ENCODE measurements at regions not wholly inside any gene's neighbourhood (a gene's known extent, or its start where the extent isn't known, plus 50 kb on each side); places are given as distances from the start of the nearest gene placed in this dataset.

- DNase-seq: no peak
These were observed 1832.8 kb upstream of the PRR20A start for GRCh38 chr13:55307909-55308308.

GRCh38 chr13:55341891-55342290 is 1798.8 kb upstream of the PRR20A start:
- DNase-seq: no peak

GRCh38 chr13:55345224-55345623 is 1795.5 kb upstream of the PRR20A start:
- no peak for DNase-seq

GRCh38 chr13:55347528-55347927 is 1793.2 kb upstream of the PRR20A start:
- no peak for DNase-seq

DNA sequence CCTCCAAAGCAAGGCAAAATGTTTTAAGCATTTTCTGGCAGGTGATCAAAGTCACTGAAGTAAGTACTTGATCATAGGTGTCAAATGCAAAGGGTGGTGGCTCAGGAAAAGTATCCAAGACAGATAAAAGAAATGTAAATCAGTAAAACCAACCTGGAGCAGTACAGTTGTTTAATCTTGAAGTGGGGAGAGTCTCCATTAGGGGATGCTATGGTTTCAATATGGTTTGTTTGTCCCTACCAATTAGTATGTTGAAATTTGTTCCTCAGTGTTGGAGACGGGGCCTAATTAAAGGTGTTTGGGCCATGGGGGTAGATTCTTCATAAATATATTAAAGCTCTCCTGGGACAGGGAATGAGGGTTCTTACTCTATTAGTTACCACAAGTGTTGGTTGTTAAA is 1781.7 kb upstream of the PRR20A start:
- DNase-seq: no peak

- no peak for DNase-seq
These were observed 1779.6 kb upstream of the PRR20A start for GRCh38 chr13:55361141-55361540.

DNA sequence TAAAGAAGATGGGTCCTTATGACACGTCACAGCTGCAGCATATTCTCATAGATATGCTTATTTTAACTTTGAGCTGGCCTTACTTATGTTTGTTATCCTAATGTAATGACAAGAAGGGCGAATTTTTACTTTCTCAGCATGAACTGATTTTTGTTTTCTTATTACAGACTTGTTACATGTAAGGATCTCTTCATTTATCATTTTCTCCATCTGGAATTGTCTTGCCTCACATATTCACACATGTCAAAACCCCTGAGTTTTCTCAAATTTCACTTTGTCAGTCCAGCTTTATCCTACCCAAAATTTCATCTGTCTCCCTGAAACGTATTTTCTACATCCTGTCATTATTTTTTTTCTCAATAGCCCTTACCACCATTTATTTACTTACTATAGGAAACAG is 1774.0 kb upstream of the PRR20A start:
- DNase-seq: no peak

DNA sequence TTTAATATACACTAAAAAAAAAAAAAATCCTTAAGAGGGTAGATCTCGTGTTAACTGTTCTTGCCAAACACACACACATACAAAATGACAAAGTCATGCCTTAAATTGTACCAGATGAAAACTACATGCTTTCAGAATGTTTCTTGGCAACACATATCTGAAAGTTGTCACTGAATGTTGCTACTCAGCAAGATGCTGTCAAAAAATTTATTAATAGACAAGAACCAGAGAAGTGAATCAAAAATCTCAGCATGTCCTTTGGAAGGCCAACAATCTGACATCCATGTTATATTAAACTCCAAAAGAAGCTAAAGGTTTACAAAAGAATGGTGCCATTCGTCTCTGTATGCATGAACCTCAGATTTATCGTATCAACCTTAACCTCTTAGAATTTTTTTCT is 1746.2 kb upstream of the PRR20A start:
- no peak for DNase-seq

DNA sequence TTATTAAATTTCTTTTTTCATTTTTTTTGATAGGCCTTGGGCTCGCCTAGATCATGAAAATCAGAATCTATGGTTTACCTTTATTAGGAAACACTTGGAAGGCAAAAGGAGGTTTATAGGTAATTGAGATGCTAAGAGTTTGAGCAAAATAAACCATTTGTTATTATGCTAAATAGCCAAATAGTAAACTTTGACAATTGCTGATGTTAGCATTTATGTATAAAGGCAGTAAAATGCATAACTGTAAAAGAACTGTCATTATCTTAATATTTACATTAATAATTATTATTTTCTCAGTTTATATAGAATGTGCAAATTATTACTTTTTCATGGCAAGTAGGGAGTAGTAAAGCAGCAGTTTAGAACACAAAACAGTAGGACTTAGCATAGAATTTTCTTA is 1737.8 kb upstream of the PRR20A start:
- DNase-seq: no peak

DNA sequence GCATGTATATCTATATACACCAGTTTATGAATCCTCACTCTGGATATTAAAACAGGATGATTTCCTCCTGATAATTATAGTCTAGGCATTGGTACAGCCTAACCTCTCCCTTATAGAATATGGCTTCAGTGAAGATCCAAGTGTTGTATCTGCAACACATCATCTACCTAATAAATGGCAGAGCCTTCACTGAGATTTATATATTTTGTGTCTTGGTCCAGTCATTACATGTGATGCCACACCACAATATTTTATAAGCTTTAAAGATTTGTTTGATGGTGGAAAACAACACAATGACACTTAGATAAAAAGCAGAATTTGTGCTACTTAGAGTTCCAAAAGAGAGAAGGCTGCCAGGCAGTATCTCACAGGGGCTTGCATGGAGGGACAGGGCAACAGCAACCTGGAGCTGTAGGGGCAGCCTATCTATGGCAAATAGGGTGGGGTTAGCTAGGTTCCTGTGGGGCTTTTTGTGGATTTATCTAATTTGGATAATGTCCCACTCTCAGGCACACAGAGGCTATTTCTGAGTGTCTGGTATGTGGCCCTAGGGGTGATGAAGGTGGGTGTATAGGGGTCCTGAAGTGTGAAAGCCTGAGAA is 1736.7 kb upstream of the PRR20A start:
- no peak for DNase-seq

GRCh38 chr13:55410398-55411330 is 1730.1 kb upstream of the PRR20A start:
- DNase-seq: no peak

DNA sequence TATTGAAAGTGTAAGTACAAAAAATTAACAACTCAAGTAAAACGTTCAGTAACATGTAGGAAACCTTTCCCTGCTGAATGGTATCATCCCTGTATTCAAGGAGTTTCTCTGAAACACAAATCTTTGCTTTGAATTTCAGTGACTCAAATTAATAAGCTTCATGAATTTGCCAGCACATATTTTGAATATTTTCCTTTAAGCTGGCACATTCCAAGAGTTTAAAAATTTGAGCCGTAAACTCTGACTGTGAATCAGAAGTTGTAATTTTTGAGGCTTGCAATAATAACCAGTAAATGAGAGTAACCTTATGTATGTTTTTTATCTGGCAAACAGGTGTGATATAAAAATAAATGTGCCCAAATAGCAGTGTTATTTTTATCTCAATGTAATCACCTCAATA is 1722.6 kb upstream of the PRR20A start:
- DNase-seq: no peak

DNA sequence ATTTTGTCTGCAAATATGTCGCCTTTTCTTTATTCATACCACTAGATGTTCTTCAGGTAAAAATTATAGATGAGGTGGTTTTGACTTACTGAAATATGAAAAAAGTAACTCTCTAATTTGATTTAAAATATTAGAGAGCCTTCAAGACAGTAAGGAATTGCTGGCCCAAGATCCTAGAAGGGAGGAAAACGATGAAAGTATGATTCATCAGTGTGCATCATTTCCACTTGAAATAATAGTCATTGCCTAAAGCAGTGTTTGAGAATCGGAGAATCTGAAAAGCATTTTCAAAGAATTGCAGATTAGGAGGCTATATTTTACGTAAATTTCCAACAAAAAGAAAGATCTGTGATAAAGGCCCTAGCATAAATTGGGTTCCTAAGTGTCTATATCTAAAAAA is 1707.9 kb upstream of the PRR20A start:
- DNase-seq: no peak

GRCh38 chr13:55437162-55437561 is 1703.6 kb upstream of the PRR20A start:
- no peak for DNase-seq

DNA sequence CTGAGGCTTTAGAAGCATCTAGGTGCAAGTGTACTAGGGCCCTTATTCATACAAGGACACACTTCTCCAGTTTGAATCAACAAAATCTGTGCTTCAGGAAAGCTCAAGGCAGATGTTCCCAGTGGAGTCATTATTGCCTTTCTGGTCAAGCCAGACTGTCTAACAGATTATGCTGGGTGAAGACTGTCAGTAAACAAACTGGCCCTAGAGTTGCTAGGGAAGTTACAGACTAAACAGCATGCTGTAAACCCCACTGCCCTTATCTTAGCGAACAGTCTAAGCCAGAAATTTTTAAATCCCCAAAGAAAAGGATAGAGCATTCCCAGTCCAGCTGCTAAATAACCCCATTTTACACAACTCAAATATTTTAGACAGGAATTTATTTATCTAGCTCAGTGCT is 1701.3 kb upstream of the PRR20A start:
- DNase-seq: no peak

GRCh38 chr13:55440465-55441085 is 1700.1 kb upstream of the PRR20A start:
- no peak for DNase-seq

GRCh38 chr13:55464222-55464621 is 1676.5 kb upstream of the PRR20A start:
- no peak for DNase-seq

DNA sequence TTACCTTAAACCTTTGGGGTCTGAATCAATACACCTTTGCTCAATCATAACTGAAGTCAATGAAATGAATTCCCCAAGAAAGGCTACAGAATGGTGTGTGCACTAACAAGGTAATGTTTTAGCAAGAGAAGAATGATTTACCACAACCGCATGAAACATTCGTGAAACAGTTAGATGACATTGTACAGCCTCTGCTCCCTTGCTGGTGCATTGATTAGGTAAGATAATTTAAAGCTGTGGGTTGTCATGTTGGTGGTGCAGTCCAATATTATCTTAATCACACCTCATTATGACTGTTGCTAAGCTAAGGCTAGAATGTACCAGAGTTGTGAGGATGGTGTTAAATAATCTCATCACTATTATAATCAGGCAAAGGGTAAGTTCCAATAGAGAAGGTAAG is 1673.2 kb upstream of the PRR20A start:
- no peak for DNase-seq

DNA sequence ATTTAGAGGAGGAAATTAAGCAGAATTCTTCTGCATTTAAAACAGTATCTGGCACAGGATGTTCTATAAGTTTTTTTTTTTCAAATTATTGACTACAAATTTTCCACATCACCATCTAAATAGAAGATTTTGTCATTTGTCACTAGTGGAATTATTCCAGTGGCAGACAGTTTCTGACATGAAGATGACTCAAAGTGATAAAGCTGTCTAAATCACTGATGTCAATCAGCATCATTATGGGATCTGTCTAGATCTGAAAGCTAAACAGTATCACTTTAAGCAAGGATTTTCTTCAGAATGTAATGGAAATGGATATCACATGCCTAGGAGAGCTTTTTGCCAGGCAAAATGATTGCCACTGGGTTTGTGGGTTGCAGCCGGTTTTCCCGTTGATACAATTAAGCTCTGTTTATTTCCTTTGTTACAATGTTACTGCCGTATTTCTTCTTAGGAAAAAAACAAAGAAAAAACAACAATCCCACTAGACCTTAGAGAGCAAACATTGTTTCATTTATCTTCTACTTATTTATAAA is 1657.0 kb upstream of the PRR20A start:
- no peak for DNase-seq

- no peak for DNase-seq
These were observed 1647.4 kb upstream of the PRR20A start for GRCh38 chr13:55493297-55493696.

DNA sequence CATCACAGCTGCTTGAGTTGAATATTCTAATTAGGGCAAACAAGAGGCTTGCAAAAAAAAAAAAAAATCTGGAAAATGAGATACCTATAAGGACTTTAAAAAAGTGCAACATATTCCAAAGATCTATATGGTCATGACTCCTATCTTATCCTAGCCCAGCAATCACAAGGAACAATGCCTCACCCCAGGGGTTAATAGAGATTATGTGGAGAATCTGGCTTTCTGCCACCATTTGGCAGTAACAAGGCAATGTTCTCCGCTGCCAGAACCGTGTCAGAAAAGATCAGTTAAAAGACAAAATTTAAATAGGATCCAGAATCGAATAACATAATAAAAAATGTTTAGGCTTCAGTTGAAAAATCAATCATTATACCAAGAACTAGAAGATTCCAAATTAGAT is 1643.2 kb upstream of the PRR20A start:
- DNase-seq: no peak

- DNase-seq: no peak
These were observed 1640.0 kb upstream of the PRR20A start for GRCh38 chr13:55500694-55501093.

DNA sequence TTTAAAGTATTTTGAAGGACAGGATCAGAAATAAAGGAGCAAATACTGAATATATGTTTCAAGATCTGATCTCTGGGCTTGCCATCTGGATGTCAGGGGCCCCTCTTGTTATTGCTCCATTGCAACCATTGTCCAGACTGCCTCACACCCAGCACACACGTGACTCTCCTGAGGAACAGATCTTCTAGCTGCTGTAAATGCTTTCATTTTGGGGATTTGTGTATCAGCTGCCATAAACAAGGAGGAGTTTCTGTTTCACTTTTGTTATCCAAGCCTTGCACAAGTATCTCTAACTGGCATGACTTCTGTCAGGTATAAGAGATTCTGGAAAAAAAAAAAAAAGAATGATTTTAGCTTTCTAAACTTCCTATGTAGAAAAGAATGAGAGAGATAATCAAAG is 1624.1 kb upstream of the PRR20A start:
- DNase-seq: no peak

DNA sequence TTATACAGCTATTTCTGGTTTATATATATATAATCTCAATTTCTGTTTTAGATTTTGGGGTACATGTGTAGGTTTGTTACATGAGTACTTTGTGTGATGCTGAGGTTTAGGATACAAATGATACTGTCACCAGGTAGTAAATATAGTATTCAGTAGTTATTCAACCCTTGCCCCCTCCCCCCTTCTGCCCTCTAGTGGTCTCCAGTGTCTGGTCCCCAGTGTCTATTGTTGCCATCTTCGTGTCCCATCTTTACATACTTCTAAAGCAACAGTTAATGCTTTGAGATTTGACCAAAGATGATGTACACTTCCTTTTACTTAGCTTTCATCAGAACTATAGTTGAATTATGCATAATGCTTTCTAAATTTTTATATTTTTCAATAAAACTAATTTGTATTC is 1623.4 kb upstream of the PRR20A start:
- no peak for DNase-seq
